ENCODE measurements at regions not wholly inside any gene's neighbourhood (a gene's known extent, or its start where the extent isn't known, plus 50 kb on each side); places are given as distances from the start of the nearest gene placed in this dataset.

DNA sequence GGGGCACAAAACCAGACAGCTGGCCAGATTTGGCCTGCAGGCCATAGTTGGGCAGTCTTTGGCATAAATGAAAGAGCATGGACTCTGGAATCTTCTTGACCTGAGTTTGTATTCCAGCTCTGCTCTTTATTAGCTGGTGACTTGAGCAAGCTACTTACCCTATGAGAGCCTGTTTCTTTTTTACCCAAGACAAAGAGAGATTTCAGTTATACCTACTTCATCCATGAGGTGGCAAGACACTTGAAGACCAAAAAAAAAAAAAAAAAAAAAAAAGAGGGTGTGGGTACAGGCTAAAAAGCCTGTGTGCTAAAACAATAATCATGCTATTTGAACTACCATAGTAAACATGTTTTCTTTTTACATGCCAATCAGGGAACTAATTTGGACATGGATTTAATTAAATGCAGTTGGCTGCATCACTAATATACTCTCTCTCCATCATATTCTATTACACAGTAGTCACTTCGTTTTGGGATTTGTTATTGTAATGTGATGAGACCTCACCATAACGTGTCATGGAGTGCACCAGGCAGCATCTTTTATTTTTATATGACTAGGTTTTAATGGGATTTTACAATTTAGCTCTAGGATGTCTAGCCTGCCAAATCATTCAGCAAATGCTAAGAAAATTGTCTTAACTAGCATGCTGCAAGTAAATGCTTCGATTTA is 109.2 kb upstream of the FHIT start:
- no peak for TF ChIP-seq POLR2A (IDR thresholded peaks at IDR 0.05)
- TF ChIP-seq, protein P1, sequence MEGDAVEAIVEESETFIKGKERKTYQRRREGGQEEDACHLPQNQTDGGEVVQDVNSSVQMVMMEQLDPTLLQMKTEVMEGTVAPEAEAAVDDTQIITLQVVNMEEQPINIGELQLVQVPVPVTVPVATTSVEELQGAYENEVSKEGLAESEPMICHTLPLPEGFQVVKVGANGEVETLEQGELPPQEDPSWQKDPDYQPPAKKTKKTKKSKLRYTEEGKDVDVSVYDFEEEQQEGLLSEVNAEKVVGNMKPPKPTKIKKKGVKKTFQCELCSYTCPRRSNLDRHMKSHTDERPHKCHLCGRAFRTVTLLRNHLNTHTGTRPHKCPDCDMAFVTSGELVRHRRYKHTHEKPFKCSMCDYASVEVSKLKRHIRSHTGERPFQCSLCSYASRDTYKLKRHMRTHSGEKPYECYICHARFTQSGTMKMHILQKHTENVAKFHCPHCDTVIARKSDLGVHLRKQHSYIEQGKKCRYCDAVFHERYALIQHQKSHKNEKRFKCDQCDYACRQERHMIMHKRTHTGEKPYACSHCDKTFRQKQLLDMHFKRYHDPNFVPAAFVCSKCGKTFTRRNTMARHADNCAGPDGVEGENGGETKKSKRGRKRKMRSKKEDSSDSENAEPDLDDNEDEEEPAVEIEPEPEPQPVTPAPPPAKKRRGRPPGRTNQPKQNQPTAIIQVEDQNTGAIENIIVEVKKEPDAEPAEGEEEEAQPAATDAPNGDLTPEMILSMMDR (IDR thresholded peaks at IDR 0.05): no peak

Measured in right lobe of liver (tissue), 4 donors.